Thyroid gland (tissue), 4 donors: ENCODE measurements at regions not wholly inside any gene's neighbourhood (a gene's known extent, or its start where the extent isn't known, plus 50 kb on each side); places are given as distances from the start of the nearest gene placed in this dataset.

Experiments
- DNase-seq, 2 donors: peaks; one replicate each; pipeline ENCODE4 v3.0.0-alpha.2; 2019
- H3K27ac ChIP-seq, 3 donors: fragments of 200-600 bp; sonication (generic); 1 replicate in 2 of 3; 2 replicates in 1 of 3; pipeline ENCODE4 v1.5.1; 2016 to 2019; ENCODE audit warnings: mild to moderate bottlenecking in 1 of 3, moderate library complexity in 1 of 3
- H3K27me3 ChIP-seq: fragments of 200-600 bp; sonication (generic); one replicate; pipeline ENCODE4 v1.5.1; 2019
- H3K36me3 ChIP-seq, 2 donors: fragments of 200-600 bp; sonication (generic); one replicate each; pipeline ENCODE4 v1.5.1; 2016 to 2019
- H3K4me1 ChIP-seq, 2 donors: fragments of 200-600 bp; sonication (generic); one replicate each; pipeline ENCODE4 v1.5.1; 2017 to 2019
- H3K4me3 ChIP-seq, 3 donors: fragments of 200-600 bp; sonication (generic); replicated peaks in 1 of 3; 1 replicate in 2 of 3; 2 replicates in 1 of 3; pipeline ENCODE4 v1.5.1; 2016; ENCODE audit warnings: mild to moderate bottlenecking in 1 of 3
- H3K9me3 ChIP-seq: fragments of 200-600 bp; sonication (generic); one replicate; pipeline ENCODE4 v1.5.1; 2017
- POLR2A ChIP-seq, 2 donors: fragments of 450-650 bp; IDR thresholded peaks; one replicate each; pipeline ENCODE4 v1.6.1; 2017; ENCODE audit warnings: antibody characterized with exemption in 2 of 2, mild to moderate bottlenecking in 2 of 2, moderate library complexity in 1 of 2
- WGBS, 2 donors: methylation state at CpG; one replicate each; pipeline ENCODE4 v1.1.5; 2017; 5-methylcytosine and 5-hydroxymethylcytosine counted together
- intact Hi-C: fragments of 100-400 bp; cut with DNase I; formaldehyde crosslinking; loops from one replicate; pipeline ENCODE4 v1.15.1; 2023
- TF ChIP-seq, protein P1 (sequence below), 6 experiments: fragments of 200-600 bp in 3 of 6; fragments of 450-650 bp in 3 of 6; sonication (generic) in 3 of 6; IDR thresholded peaks; one replicate each; pipeline ENCODE4 v1.5.1; 2016 to 2019; ENCODE audit warnings: antibody characterized with exemption in 6 of 6, mild to moderate bottlenecking in 2 of 6, inconsistent platforms in 1 of 6, moderate library complexity in 1 of 6

DNA sequence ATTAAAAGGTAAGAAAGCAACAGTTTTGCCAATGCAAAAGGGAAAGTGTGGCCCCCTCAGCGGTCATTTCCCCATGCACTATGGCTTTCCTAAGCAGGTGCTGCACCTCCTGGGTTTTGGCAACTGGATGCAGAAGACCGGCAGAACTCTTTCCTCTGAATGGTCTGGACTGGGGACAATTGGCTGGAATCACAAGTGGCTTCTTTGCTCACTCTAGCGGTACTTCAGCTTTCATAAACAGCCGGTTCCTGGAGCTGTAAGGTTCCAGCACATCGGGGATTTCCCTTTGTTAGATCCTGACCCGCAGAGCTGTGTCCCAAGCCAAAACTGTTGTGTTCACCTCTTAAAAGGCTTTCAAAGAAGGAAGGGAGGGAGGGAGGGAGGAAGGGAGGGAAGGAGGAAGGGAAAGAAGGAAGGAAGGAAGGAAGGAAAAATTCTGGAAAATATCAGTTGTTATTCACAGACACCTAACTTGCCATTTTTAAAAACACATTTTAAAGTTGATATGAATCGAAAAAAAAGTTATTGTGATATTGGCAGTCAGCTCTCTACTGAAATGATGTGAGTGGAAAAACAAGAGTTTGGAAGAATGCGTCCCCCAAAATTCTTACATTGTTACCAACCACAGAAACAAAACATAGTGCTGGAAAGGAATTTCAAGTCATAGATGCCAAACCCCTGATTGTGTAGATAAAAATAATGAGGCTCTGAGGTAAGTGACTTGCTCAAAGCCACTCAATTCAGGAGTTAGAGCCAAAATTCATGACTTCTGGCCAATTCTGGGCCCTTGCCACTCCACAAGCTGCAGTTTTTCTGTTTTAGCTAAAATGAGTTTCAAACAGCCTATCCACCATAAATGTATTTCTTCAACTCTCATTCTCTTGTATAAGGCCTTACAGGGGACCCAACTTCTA is 220.6 kb upstream of the HMGA2 start:
- Histone ChIP-seq H3K4me1 (peaks cover 15 to 16% of the 10 kb centered on the region in 2 donors), H3K4me3 (no peak overlapping the region), H3K27me3 (no peaks in the 10 kb centered on the region), H3K27ac (peak overlapping the region in 2 of 3 donors; percentile 51 to 57), H3K36me3 (no peaks in the 10 kb centered on the region), H3K9me3 (no peaks in the 10 kb centered on the region)
- DNase-seq = peak; percentile 89 to 91
- intact Hi-C loops = loop anchor here (10.0 kb wide), 1 partner anchor 271 kb away; no protein-coding TSS in a partner anchor
- TF ChIP-seq POLR2A (IDR thresholded peaks at IDR 0.05) = no peak
- TF ChIP-seq, protein P1, sequence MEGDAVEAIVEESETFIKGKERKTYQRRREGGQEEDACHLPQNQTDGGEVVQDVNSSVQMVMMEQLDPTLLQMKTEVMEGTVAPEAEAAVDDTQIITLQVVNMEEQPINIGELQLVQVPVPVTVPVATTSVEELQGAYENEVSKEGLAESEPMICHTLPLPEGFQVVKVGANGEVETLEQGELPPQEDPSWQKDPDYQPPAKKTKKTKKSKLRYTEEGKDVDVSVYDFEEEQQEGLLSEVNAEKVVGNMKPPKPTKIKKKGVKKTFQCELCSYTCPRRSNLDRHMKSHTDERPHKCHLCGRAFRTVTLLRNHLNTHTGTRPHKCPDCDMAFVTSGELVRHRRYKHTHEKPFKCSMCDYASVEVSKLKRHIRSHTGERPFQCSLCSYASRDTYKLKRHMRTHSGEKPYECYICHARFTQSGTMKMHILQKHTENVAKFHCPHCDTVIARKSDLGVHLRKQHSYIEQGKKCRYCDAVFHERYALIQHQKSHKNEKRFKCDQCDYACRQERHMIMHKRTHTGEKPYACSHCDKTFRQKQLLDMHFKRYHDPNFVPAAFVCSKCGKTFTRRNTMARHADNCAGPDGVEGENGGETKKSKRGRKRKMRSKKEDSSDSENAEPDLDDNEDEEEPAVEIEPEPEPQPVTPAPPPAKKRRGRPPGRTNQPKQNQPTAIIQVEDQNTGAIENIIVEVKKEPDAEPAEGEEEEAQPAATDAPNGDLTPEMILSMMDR (IDR thresholded peaks at IDR 0.05) = no peak
- WGBS, 2 donors = 11 to 14% methylated on average over 8 of the region's 8 CpGs

DNA sequence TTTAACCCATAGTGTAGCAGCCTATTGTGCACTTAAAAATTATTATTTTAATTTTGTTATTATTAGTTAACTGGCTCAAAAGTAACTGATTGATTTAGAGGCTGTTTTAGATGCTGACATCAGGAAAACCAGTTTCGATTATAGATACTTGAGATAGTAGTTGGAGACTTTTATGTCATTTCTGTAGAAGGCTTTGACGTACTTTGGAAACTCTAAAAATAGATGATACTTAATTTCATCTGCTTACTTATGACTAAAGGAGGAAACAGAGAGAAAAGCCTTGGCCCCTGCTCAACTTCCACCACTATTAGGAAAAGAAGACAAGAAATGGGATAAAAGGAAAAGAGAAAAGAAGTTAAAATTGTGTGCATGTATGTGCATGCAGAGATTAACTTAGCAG is 219.3 kb upstream of the HMGA2 start:
- no peak for TF ChIP-seq POLR2A (IDR thresholded peaks at IDR 0.05)
- TF ChIP-seq, protein P1 (IDR thresholded peaks at IDR 0.05) = no peak
- no peaks in the 10 kb centered on the region for H3K27me3 ChIP-seq
- intact Hi-C loops = loop anchor here (10.0 kb wide), 1 partner anchor 270 kb away; no protein-coding TSS in a partner anchor
- no peaks in the 10 kb centered on the region for H3K36me3 ChIP-seq
- H3K27ac ChIP-seq = no peak overlapping the region
- no peak for DNase-seq
- 79 to 85% methylated on average over 2 of the region's 2 CpGs for WGBS, 2 donors
- no peak overlapping the region for H3K4me3 ChIP-seq
- peaks cover 15 to 16% of the 10 kb centered on the region in 2 donors for H3K4me1 ChIP-seq
- no peaks in the 10 kb centered on the region for H3K9me3 ChIP-seq

DNA sequence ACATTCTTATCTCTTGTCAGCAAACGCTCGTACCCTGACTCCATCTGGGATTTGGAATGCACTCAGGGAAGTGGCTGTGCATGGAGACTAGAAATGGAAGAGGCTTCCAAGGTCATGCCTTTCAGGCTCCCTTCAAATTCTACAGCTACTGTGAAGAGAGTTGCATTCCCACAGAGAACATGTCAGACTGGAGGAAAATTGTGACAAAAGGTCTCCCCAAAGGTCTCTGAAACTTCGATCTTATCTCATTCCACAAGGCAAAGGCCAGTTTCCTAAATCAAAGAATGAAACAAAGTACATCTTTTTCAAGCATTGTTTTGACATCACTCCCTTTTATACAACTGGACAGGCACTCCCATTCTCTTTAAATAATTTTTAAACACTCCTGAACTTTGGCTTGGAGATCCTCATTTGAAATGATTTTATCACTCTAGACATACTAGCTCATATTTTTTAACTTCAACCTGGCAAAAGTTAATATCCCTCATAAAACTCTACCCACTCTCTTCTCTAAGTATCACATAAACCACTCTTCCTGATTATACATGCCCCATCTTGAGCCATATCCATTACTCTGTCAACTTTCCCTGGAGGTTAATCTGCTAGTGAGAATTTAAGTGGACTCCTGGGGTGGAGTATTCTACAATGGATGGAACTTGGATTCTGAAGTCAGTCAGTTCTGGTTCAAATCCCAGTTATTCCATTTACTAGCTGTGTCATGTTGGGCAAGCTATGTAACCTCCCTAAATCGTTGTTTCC is 218.1 kb upstream of the HMGA2 start:
- DNase-seq = no peak
- no peaks in the 10 kb centered on the region for H3K27me3 ChIP-seq
- H3K27ac ChIP-seq = no peak overlapping the region
- TF ChIP-seq, protein P1 (IDR thresholded peaks at IDR 0.05) = no peak
- TF ChIP-seq POLR2A (IDR thresholded peaks at IDR 0.05) = no peak
- intact Hi-C loops = loop anchor here (10.0 kb wide), 1 partner anchor 269 kb away; no protein-coding TSS in a partner anchor
- H3K4me3 ChIP-seq = no peak overlapping the region
- no peaks in the 10 kb centered on the region for H3K36me3 ChIP-seq
- H3K4me1 ChIP-seq = peaks cover 15 to 16% of the 10 kb centered on the region in 2 donors
- H3K9me3 ChIP-seq = no peaks in the 10 kb centered on the region
- WGBS, 2 donors = 80 to 91% methylated on average over 4 of the region's 4 CpGs

DNA sequence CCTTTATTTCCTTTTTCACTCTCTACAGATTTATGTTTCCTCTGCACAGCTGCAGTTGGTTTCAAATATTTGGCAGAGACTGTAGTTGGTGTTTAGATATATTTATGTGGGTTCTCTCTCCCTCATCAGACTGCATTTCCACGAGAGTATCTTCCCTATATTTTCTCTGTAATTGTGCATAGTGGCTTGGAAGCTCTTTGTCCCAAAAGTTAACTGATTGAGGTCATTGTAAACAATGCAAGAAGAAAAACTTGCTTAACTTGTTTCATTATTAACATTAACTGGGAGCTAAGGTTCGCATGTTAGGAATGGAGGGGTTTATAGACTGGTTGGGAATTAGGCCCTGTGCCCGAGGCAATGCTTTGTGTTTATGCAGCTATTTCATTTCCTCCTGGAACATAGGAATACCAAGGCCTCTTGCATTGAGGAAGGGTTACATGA is 216.9 kb upstream of the HMGA2 start:
- H3K27me3 ChIP-seq = no peaks in the 10 kb centered on the region
- H3K4me1 ChIP-seq = peaks cover 15 to 16% of the 10 kb centered on the region in 2 donors
- TF ChIP-seq, protein P1 (IDR thresholded peaks at IDR 0.05) = no peak
- TF ChIP-seq POLR2A (IDR thresholded peaks at IDR 0.05) = no peak
- DNase-seq = no peak
- intact Hi-C loops = loop anchor here (10.0 kb wide), 1 partner anchor 267 kb away; no protein-coding TSS in a partner anchor
- H3K36me3 ChIP-seq = no peaks in the 10 kb centered on the region
- H3K27ac ChIP-seq = no peak overlapping the region
- no peak overlapping the region for H3K4me3 ChIP-seq
- H3K9me3 ChIP-seq = no peaks in the 10 kb centered on the region
- WGBS, 2 donors = 41 to 44% methylated on average over 3 of the region's 3 CpGs
